ENCODE measurements at regions not wholly inside any gene's neighbourhood (a gene's known extent, or its start where the extent isn't known, plus 50 kb on each side); places are given as distances from the start of the nearest gene placed in this dataset.

- Histone ChIP-seq H3K36me3 (ENCODE audit: insufficient read depth, low read length) (no peaks in the 10 kb centered on the region), H3K4me1 (ENCODE audit: insufficient read depth, low read length) (no peaks in the 10 kb centered on the region), H3K9me3 (ENCODE audit: control insufficient read depth in 1 of 2, low read length in 2 of 2) (no peaks in the 10 kb centered on the region), H3K4me3 (ENCODE audit: low read length in 2 of 2) (no peak overlapping the region), H3K27ac (ENCODE audit: low read depth, low read length) (no peak overlapping the region), H3K27me3 (ENCODE audit: insufficient read depth, low read length) (no peaks in the 10 kb centered on the region)
- ChIA-PET POLR2A (ENCODE audit: partially characterized antibody) (no interaction called here), CTCF (ENCODE audit: partially characterized antibody) (interaction anchor here (4.3 kb wide), 1 partner anchor 17 kb away, joined by 17 read pairs; no protein-coding TSS in a partner anchor)
- Mint-ChIP-seq H3K9me3 (no peaks in the 10 kb centered on the region), H3K27me3 (peaks cover 2 to 6% of the 10 kb centered on the region in 2 donors), H3K4me1 (no peaks in the 10 kb centered on the region), H3K27ac (no peak overlapping the region), H3K36me3 (no peaks in the 10 kb centered on the region), H3K4me3 (no peak overlapping the region)
- intact Hi-C loops (cut with micrococcal nuclease), result no loop called here
- DNase-seq, result no peak
These were observed 219.1 kb downstream of the SOCS6 start for GRCh38 chr18:70507970-70508369.

GRCh38 chr18:70506511-70506910 lies 217.7 kb downstream of the SOCS6 start:
- H3K27me3 ChIP-seq (ENCODE audit: insufficient read depth, low read length), result no peaks in the 10 kb centered on the region
- no peaks in the 10 kb centered on the region for H3K9me3 ChIP-seq (ENCODE audit: control insufficient read depth in 1 of 2, low read length in 2 of 2)
- DNase-seq, result no peak
- H3K4me3 ChIP-seq (ENCODE audit: low read length in 2 of 2), result no peak overlapping the region
- ChIA-PET CTCF (ENCODE audit: partially characterized antibody) (interaction anchor here (1.4 to 4.3 kb wide), 2 partner anchors 15 to 18 kb away, joined by 3 to 17 read pairs; no protein-coding TSS in a partner anchor), POLR2A (ENCODE audit: partially characterized antibody) (no interaction called here)
- no peaks in the 10 kb centered on the region for H3K36me3 Mint-ChIP-seq
- no peak overlapping the region for H3K27ac Mint-ChIP-seq
- peaks cover 2 to 6% of the 10 kb centered on the region in 2 donors for H3K27me3 Mint-ChIP-seq
- H3K4me3 Mint-ChIP-seq, result no peak overlapping the region
- intact Hi-C loops (cut with micrococcal nuclease), result no loop called here
- no peaks in the 10 kb centered on the region for H3K4me1 ChIP-seq (ENCODE audit: insufficient read depth, low read length)
- no peaks in the 10 kb centered on the region for H3K36me3 ChIP-seq (ENCODE audit: insufficient read depth, low read length)
- H3K4me1 Mint-ChIP-seq, result no peaks in the 10 kb centered on the region
- H3K27ac ChIP-seq (ENCODE audit: low read depth, low read length), result no peak overlapping the region
- no peaks in the 10 kb centered on the region for H3K9me3 Mint-ChIP-seq

GRCh38 chr18:70503060-70503459 lies 214.2 kb downstream of the SOCS6 start:
- Mint-ChIP-seq H3K27ac (no peak overlapping the region), H3K4me1 (no peaks in the 10 kb centered on the region), H3K36me3 (no peaks in the 10 kb centered on the region), H3K9me3 (no peaks in the 10 kb centered on the region), H3K27me3 (peaks cover 2 to 4% of the 10 kb centered on the region in 2 donors), H3K4me3 (no peak overlapping the region)
- DNase-seq, result no peak
- Histone ChIP-seq H3K4me3 (ENCODE audit: low read length in 2 of 2) (no peak overlapping the region), H3K27me3 (ENCODE audit: insufficient read depth, low read length) (no peaks in the 10 kb centered on the region), H3K9me3 (ENCODE audit: control insufficient read depth in 1 of 2, low read length in 2 of 2) (no peaks in the 10 kb centered on the region), H3K4me1 (ENCODE audit: insufficient read depth, low read length) (no peaks in the 10 kb centered on the region), H3K27ac (ENCODE audit: low read depth, low read length) (no peak overlapping the region), H3K36me3 (ENCODE audit: insufficient read depth, low read length) (no peaks in the 10 kb centered on the region)
- ChIA-PET POLR2A (ENCODE audit: partially characterized antibody) (no interaction called here), CTCF (ENCODE audit: partially characterized antibody) (no interaction called here)
- intact Hi-C loops (cut with micrococcal nuclease), result no loop called here

- H3K27me3 Mint-ChIP-seq, result peaks cover 2 to 3% of the 10 kb centered on the region in 2 donors
- no peaks in the 10 kb centered on the region for H3K36me3 Mint-ChIP-seq
- Histone ChIP-seq H3K9me3 (ENCODE audit: control insufficient read depth in 1 of 2, low read length in 2 of 2) (no peaks in the 10 kb centered on the region), H3K4me1 (ENCODE audit: insufficient read depth, low read length) (no peaks in the 10 kb centered on the region), H3K4me3 (ENCODE audit: low read length in 2 of 2) (no peak overlapping the region), H3K36me3 (ENCODE audit: insufficient read depth, low read length) (no peaks in the 10 kb centered on the region), H3K27ac (ENCODE audit: low read depth, low read length) (no peak overlapping the region), H3K27me3 (ENCODE audit: insufficient read depth, low read length) (no peaks in the 10 kb centered on the region)
- DNase-seq, result no peak
- CTCF ChIA-PET (ENCODE audit: partially characterized antibody), result interaction anchor here (2.8 kb wide), 1 partner anchor 10 kb away, joined by 15 read pairs; no protein-coding TSS in a partner anchor
- H3K4me1 Mint-ChIP-seq, result no peaks in the 10 kb centered on the region
- intact Hi-C loops (cut with micrococcal nuclease), result no loop called here
- no peaks in the 10 kb centered on the region for H3K9me3 Mint-ChIP-seq
- H3K4me3 Mint-ChIP-seq, result no peak overlapping the region
- H3K27ac Mint-ChIP-seq, result no peak overlapping the region
- POLR2A ChIA-PET (ENCODE audit: partially characterized antibody), result no interaction called here
These were observed 212.5 kb downstream of the SOCS6 start for GRCh38 chr18:70501358-70501757.

- Mint-ChIP-seq H3K27ac (no peak overlapping the region), H3K4me1 (no peaks in the 10 kb centered on the region), H3K9me3 (no peaks in the 10 kb centered on the region), H3K27me3 (peaks cover 0 to 3% of the 10 kb centered on the region in 2 donors), H3K36me3 (no peaks in the 10 kb centered on the region), H3K4me3 (no peak overlapping the region)
- ChIA-PET POLR2A (ENCODE audit: partially characterized antibody) (no interaction called here), CTCF (ENCODE audit: partially characterized antibody) (interaction anchor here (2.8 kb wide), 1 partner anchor 9 kb away, joined by 15 read pairs; no protein-coding TSS in a partner anchor)
- intact Hi-C loops (cut with micrococcal nuclease), result no loop called here
- Histone ChIP-seq H3K27me3 (ENCODE audit: insufficient read depth, low read length) (no peaks in the 10 kb centered on the region), H3K4me1 (ENCODE audit: insufficient read depth, low read length) (no peaks in the 10 kb centered on the region), H3K4me3 (ENCODE audit: low read length in 2 of 2) (no peak overlapping the region), H3K36me3 (ENCODE audit: insufficient read depth, low read length) (no peaks in the 10 kb centered on the region), H3K9me3 (ENCODE audit: control insufficient read depth in 1 of 2, low read length in 2 of 2) (no peaks in the 10 kb centered on the region), H3K27ac (ENCODE audit: low read depth, low read length) (no peak overlapping the region)
- DNase-seq, result no peak
These were observed 211.9 kb downstream of the SOCS6 start for GRCh38 chr18:70500748-70501147.

GRCh38 chr18:70499218-70499691 lies 210.4 kb downstream of the SOCS6 start:
- Histone ChIP-seq H3K27ac (ENCODE audit: low read depth, low read length) (no peak overlapping the region), H3K27me3 (ENCODE audit: insufficient read depth, low read length) (no peaks in the 10 kb centered on the region), H3K9me3 (ENCODE audit: control insufficient read depth in 1 of 2, low read length in 2 of 2) (no peaks in the 10 kb centered on the region), H3K4me1 (ENCODE audit: insufficient read depth, low read length) (no peaks in the 10 kb centered on the region), H3K4me3 (ENCODE audit: low read length in 2 of 2) (no peak overlapping the region), H3K36me3 (ENCODE audit: insufficient read depth, low read length) (no peaks in the 10 kb centered on the region)
- DNase-seq, result peak in 1 of 5 donors; percentile 3
- H3K36me3 Mint-ChIP-seq, result no peaks in the 10 kb centered on the region
- ChIA-PET POLR2A (ENCODE audit: partially characterized antibody) (no interaction called here), CTCF (ENCODE audit: partially characterized antibody) (interaction anchor here (2.8 kb wide), 1 partner anchor 8 kb away, joined by 15 read pairs; no protein-coding TSS in a partner anchor)
- no peaks in the 10 kb centered on the region for H3K4me1 Mint-ChIP-seq
- intact Hi-C loops (cut with micrococcal nuclease), result no loop called here
- H3K4me3 Mint-ChIP-seq, result no peak overlapping the region
- no peaks in the 10 kb centered on the region for H3K9me3 Mint-ChIP-seq
- H3K27ac Mint-ChIP-seq, result no peak overlapping the region
- peaks cover 0 to 1% of the 10 kb centered on the region in 2 donors for H3K27me3 Mint-ChIP-seq

- intact Hi-C loops (cut with micrococcal nuclease), result no loop called here
- Mint-ChIP-seq H3K36me3 (no peaks in the 10 kb centered on the region), H3K4me1 (no peaks in the 10 kb centered on the region), H3K27me3 (no peaks in the 10 kb centered on the region), H3K4me3 (no peak overlapping the region), H3K9me3 (no peaks in the 10 kb centered on the region), H3K27ac (no peak overlapping the region)
- H3K27ac ChIP-seq (ENCODE audit: low read depth, low read length), result no peak overlapping the region
- no peak overlapping the region for H3K4me3 ChIP-seq (ENCODE audit: low read length in 2 of 2)
- ChIA-PET POLR2A (ENCODE audit: partially characterized antibody) (no interaction called here), CTCF (ENCODE audit: partially characterized antibody) (no interaction called here)
- no peaks in the 10 kb centered on the region for H3K9me3 ChIP-seq (ENCODE audit: control insufficient read depth in 1 of 2, low read length in 2 of 2)
- no peaks in the 10 kb centered on the region for H3K36me3 ChIP-seq (ENCODE audit: insufficient read depth, low read length)
- H3K27me3 ChIP-seq (ENCODE audit: insufficient read depth, low read length), result no peaks in the 10 kb centered on the region
- H3K4me1 ChIP-seq (ENCODE audit: insufficient read depth, low read length), result no peaks in the 10 kb centered on the region
- no peak for DNase-seq
These were observed 207.8 kb downstream of the SOCS6 start for GRCh38 chr18:70496353-70497294.
